ENCODE measurements at regions not wholly inside any gene's neighbourhood (a gene's known extent, or its start where the extent isn't known, plus 50 kb on each side); places are given as distances from the start of the nearest gene placed in this dataset.

DNA sequence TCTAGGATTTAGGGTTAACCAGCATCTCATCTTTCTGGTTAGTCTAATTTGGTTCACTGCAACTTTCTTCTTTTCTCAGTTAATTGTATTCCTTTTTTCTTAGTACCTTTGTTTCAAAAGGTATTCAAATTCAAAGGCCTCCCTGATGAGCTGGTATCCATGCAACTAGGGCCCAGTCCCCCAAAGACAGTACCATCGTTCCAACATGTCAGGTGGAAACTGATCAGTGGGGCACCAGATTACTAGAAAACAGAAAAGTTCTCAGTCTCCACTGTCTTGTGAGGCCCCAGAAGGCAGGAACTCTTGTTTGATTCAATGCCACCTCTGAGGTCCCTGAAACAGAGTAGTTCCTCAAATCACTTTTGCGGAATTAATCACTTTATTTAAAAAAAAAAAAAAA, 303.2 kb upstream of the NBEA start:
- DNase-seq (ENCODE audit: low read depth): no peak
- H3K4me3 ChIP-seq (ENCODE audit: control insufficient read depth, low read depth, low read length): no peak overlapping the region
- TF ChIP-seq CTCF (conservative IDR thresholded peaks at IDR 0.05; ENCODE audit: control insufficient read depth, insufficient read depth, low read depth, low read length): no peak

DNA sequence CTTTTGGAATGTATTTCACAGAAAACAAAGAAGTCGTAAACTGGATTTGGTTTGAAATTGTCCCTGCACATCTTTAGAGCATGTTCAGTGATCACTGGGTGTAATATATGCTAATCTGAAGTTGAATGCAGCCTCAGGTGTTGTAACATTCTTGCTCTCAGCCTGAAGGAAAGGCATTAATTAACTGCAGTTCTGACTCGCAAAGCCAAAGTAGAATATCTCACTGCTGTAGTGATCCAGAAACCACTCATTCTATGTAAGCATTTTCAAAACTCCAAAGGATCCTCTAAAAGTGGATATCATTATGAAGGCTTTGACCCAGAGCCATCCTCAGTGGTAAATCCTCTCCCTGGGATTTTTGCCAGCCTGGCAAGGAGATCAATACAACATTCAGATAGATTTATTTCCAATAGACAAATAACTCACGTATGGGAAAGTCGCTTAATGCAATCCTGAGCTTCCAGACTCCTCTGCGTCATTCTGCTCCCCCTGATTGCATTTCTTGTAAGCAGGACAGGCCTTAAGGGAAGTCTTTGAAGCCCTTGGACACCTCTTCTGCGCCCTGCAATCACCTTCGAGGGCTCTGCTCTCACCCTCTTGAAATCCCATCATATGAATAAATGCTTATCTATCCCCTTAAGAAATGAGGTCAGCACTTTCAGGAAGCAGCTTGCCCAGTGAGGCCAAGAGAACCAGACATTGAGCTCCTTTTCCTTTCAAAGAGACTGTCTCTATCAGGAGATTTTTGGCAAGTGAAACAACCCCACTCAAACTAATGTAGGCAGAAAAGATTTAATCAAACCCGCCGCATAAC, 301.7 kb upstream of the NBEA start:
- TF ChIP-seq CTCF (conservative IDR thresholded peaks at IDR 0.05; ENCODE audit: control insufficient read depth, insufficient read depth, low read depth, low read length): no peak
- no peak for DNase-seq (ENCODE audit: low read depth)
- no peak overlapping the region for H3K4me3 ChIP-seq (ENCODE audit: control insufficient read depth, low read depth, low read length)

GRCh38 chr13:34640993-34641330, 301.1 kb upstream of the NBEA start:
- no peak for DNase-seq (ENCODE audit: low read depth)
- H3K4me3 ChIP-seq (ENCODE audit: control insufficient read depth, low read depth, low read length): no peak overlapping the region
- TF ChIP-seq CTCF (conservative IDR thresholded peaks at IDR 0.05; ENCODE audit: control insufficient read depth, insufficient read depth, low read depth, low read length): no peak

GRCh38 chr13:34647379-34648150, 294.5 kb upstream of the NBEA start:
- no peak for TF ChIP-seq CTCF (conservative IDR thresholded peaks at IDR 0.05; ENCODE audit: control insufficient read depth, insufficient read depth, low read depth, low read length)
- DNase-seq (ENCODE audit: low read depth): no peak

GRCh38 chr13:34654203-34654602, 287.9 kb upstream of the NBEA start:
- no peak for TF ChIP-seq CTCF (conservative IDR thresholded peaks at IDR 0.05; ENCODE audit: control insufficient read depth, insufficient read depth, low read depth, low read length)
- no peak overlapping the region for H3K4me3 ChIP-seq (ENCODE audit: control insufficient read depth, low read depth, low read length)
- DNase-seq (ENCODE audit: low read depth): peak; percentile 18

More at GRCh38 chr13:34647379-34648150, 294.5 kb upstream of the NBEA start:
- no peak overlapping the region for H3K4me3 ChIP-seq (ENCODE audit: control insufficient read depth, low read depth, low read length)

DNA sequence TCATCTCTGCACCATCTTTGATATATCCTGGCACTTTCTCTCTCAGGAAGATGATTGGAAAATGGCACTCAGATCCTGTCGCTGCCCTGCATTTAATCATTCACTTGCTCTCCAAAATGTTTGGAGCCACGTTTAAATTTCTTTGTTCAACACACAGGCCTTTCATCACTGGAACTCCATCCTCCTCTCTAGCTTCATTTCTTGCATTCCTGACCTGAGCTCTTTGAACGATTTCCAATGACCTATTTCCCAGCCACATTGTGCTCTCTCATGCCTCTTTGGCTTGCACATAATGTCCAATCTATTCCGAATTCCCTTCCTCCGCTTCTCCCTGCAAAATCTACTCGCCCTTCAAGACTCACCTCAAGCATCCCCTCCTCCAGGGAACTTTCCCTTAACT, 287.4 kb upstream of the NBEA start:
- no peak overlapping the region for H3K4me3 ChIP-seq (ENCODE audit: control insufficient read depth, low read depth, low read length)
- DNase-seq (ENCODE audit: low read depth): peak; percentile 1
- TF ChIP-seq CTCF (conservative IDR thresholded peaks at IDR 0.05; ENCODE audit: control insufficient read depth, insufficient read depth, low read depth, low read length): no peak
